GM23338 (cell line): ENCODE measurements at regions not wholly inside any gene's neighbourhood (a gene's known extent, or its start where the extent isn't known, plus 50 kb on each side); places are given as distances from the start of the nearest gene placed in this dataset.

ENCODE experiments used
- CREB1 ChIP-seq: fragments of 250-450 bp; sonication (Bioruptor Pico); IDR thresholded peaks from 2 replicates; pipeline ENCODE4 v1.5.0; 2020; ENCODE audit warnings: low read depth, mild to moderate bottlenecking, moderate library complexity
- CTCF ChIP-seq, 2 experiments: fragments of 200-600 bp in 1 of 2; sonication (generic) in 1 of 2; conservative IDR thresholded peaks; 2 replicates each; pipeline versions ENCODE4 v1.5.1 to v1.6.1; 2016 to 2017; ENCODE audit warnings: antibody characterized with exemption in 2 of 2, low read depth in 2 of 2, mild to moderate bottlenecking in 2 of 2, moderate library complexity in 1 of 2
- ETS1 ChIP-seq: IDR thresholded peaks from 2 replicates; pipeline ENCODE4 v1.6.1; 2016; ENCODE audit warnings: antibody characterized with exemption
- EZH2 ChIP-seq: fragments of 200-600 bp; sonication (generic); IDR thresholded peaks from one replicate; pipeline ENCODE4 v1.8.0; 2017; ENCODE audit warnings: antibody characterized with exemption, mild to moderate bottlenecking, low read depth; ENCODE audit not compliant: unreplicated experiment
- EZH2phosphoT487 ChIP-seq: fragments of 200-600 bp; sonication (generic); IDR thresholded peaks from one replicate; pipeline ENCODE4 v1.8.1; 2018; ENCODE audit warnings: antibody characterized with exemption; ENCODE audit not compliant: unreplicated experiment
- JUNB ChIP-seq: IDR thresholded peaks from one replicate; pipeline ENCODE4 v1.6.1; 2016; ENCODE audit warnings: antibody characterized with exemption; ENCODE audit not compliant: unreplicated experiment
- POLR2AphosphoS5 ChIP-seq: IDR thresholded peaks from 2 replicates; pipeline ENCODE4 v1.6.1; 2016; ENCODE audit warnings: antibody characterized with exemption, low read depth
- REST ChIP-seq: IDR thresholded peaks from one replicate; pipeline ENCODE4 v1.6.1; 2018; ENCODE audit warnings: antibody characterized with exemption; ENCODE audit not compliant: unreplicated experiment
- STAT1 ChIP-seq: IDR thresholded peaks from one replicate; pipeline ENCODE4 v1.6.1; 2016; ENCODE audit warnings: antibody characterized with exemption; ENCODE audit not compliant: unreplicated experiment
- ZNF114 ChIP-seq: fragments of 250-450 bp; sonication (Bioruptor Pico); IDR thresholded peaks from 2 replicates; pipeline ENCODE4 v1.5.0; 2020; ENCODE audit warnings: mild to moderate bottlenecking, moderate library complexity
- ZNF331 ChIP-seq: fragments of 250-450 bp; sonication (Bioruptor Pico); IDR thresholded peaks from 2 replicates; pipeline ENCODE4 v1.5.0; 2020; ENCODE audit warnings: low read depth, mild to moderate bottlenecking, moderate library complexity
- ZNF462 ChIP-seq: fragments of 250-450 bp; sonication (Bioruptor Pico); IDR thresholded peaks from 2 replicates; pipeline ENCODE4 v1.5.0; 2020; ENCODE audit warnings: mild to moderate bottlenecking, moderate library complexity

- TF ChIP-seq CTCF (conservative IDR thresholded peaks at IDR 0.05; ENCODE audit: low read depth in 2 of 2) (peak in 1 of 2 experiments; percentile 73), EZH2 (no peak), EZH2phosphoT487 (no peak), POLR2AphosphoS5 (no peak), REST (no peak), JUNB (no peak), CREB1 (no peak), ZNF114 (CRISPR knock-in tag) (no peak), ETS1 (no peak), ZNF331 (CRISPR knock-in tag) (no peak), STAT1 (no peak), ZNF462 (CRISPR knock-in tag) (no peak)
Observed at GRCh38 chr2:163182764-163183354, 344.3 kb upstream of the KCNH7 start.
